ENCODE measurements at regions not wholly inside any gene's neighbourhood (a gene's known extent, or its start where the extent isn't known, plus 50 kb on each side); places are given as distances from the start of the nearest gene placed in this dataset.

GRCh38 chr13:50527612-50528509, 315.6 kb downstream of the DLEU7 start:
- Mint-ChIP-seq H3K27ac (ENCODE audit: low read depth, unreplicated experiment) (peak overlapping the region; percentile 98), H3K27me3 (ENCODE audit: insufficient read depth, unreplicated experiment) (no peaks in the 10 kb centered on the region), H3K4me1 (ENCODE audit: insufficient read depth, unreplicated experiment) (peaks cover 37% of the 10 kb centered on the region), H3K36me3 (ENCODE audit: insufficient read depth, unreplicated experiment) (no peaks in the 10 kb centered on the region), H3K9me3 (ENCODE audit: unreplicated experiment) (no peaks in the 10 kb centered on the region), H3K4me3 (ENCODE audit: unreplicated experiment) (no peak overlapping the region)
- no TSS peak for BruUV-seq (replicated peaks)
- intact Hi-C loops (cut with micrococcal nuclease), result loop anchor here (2.0 kb wide), 1 partner anchor 551 kb away; no protein-coding TSS in a partner anchor
- no peak for TF ChIP-seq CTCF (IDR thresholded peaks at IDR 0.05; ENCODE audit: unreplicated experiment)
- ChIA-PET CTCF (interaction anchor here (0.6 to 1.4 kb wide), 6 partner anchors 15 to 449 kb away, joined by 3 to 5 read pairs (median 3); no protein-coding TSS in a partner anchor), POLR2A (interaction anchor here (0.6 to 7.6 kb wide), 23 partner anchors 126 to 526 kb away, joined by 3 to 142 read pairs (median 4); no protein-coding TSS in a partner anchor)
- DNase-seq (ENCODE audit: unreplicated experiment), result no peak

- BruUV-seq (replicated peaks), result no TSS peak
- Mint-ChIP-seq H3K27me3 (ENCODE audit: insufficient read depth, unreplicated experiment) (no peaks in the 10 kb centered on the region), H3K27ac (ENCODE audit: low read depth, unreplicated experiment) (peak overlapping the region; percentile 98), H3K36me3 (ENCODE audit: insufficient read depth, unreplicated experiment) (no peaks in the 10 kb centered on the region), H3K9me3 (ENCODE audit: unreplicated experiment) (no peaks in the 10 kb centered on the region), H3K4me1 (ENCODE audit: insufficient read depth, unreplicated experiment) (peaks cover 37% of the 10 kb centered on the region), H3K4me3 (ENCODE audit: unreplicated experiment) (peak overlapping the region; percentile 68)
- no peak for TF ChIP-seq CTCF (IDR thresholded peaks at IDR 0.05; ENCODE audit: unreplicated experiment)
- POLR2A ChIA-PET, result interaction anchor here (0.5 to 7.6 kb wide), 34 partner anchors 8 to 532 kb away, joined by 3 to 142 read pairs (median 4); partner anchors contain the start of gene TRIM13
- DNase-seq (ENCODE audit: unreplicated experiment), result peak; percentile 92
- CTCF ChIA-PET, result interaction anchor here (0.6 to 2.0 kb wide), 15 partner anchors 20 to 553 kb away, joined by 3 to 15 read pairs (median 3); no protein-coding TSS in a partner anchor
- intact Hi-C loops (cut with micrococcal nuclease), result loop anchor here (1.0 to 2.0 kb wide), 2 partner anchors 447 to 553 kb away; no protein-coding TSS in a partner anchor
Measured at GRCh38 chr13:50529154-50529882, 314.2 kb downstream of the DLEU7 start.

- Mint-ChIP-seq H3K27ac (ENCODE audit: low read depth, unreplicated experiment) (peak overlapping the region; percentile 20), H3K36me3 (ENCODE audit: insufficient read depth, unreplicated experiment) (peaks cover 6% of the 10 kb centered on the region), H3K27me3 (ENCODE audit: insufficient read depth, unreplicated experiment) (no peaks in the 10 kb centered on the region), H3K9me3 (ENCODE audit: unreplicated experiment) (peaks cover 13% of the 10 kb centered on the region), H3K4me1 (ENCODE audit: insufficient read depth, unreplicated experiment) (peaks cover 31% of the 10 kb centered on the region), H3K4me3 (ENCODE audit: unreplicated experiment) (no peak overlapping the region)
- peak; percentile 42 for DNase-seq (ENCODE audit: unreplicated experiment)
- TF ChIP-seq CTCF (IDR thresholded peaks at IDR 0.05; ENCODE audit: unreplicated experiment), result peak; percentile 53
- no TSS peak for BruUV-seq (replicated peaks)
- intact Hi-C loops (cut with micrococcal nuclease), result loop anchor here (1.0 to 2.0 kb wide), 7 partner anchors 269 to 863 kb away; partner anchors contain the start of gene TRIM13
- POLR2A ChIA-PET, result interaction anchor here (0.6 to 7.6 kb wide), 7 partner anchors 125 to 456 kb away, joined by 4 to 142 read pairs (median 5); no protein-coding TSS in a partner anchor
- CTCF ChIA-PET, result interaction anchor here (0.6 to 2.2 kb wide), 13 partner anchors 190 to 535 kb away, joined by 3 to 13 read pairs (median 5); partner anchors contain the start of gene TRIM13
Measured at GRCh38 chr13:50531917-50532899, 311.3 kb downstream of the DLEU7 start.
